ENCODE measurements at regions not wholly inside any gene's neighbourhood (a gene's known extent, or its start where the extent isn't known, plus 50 kb on each side); places are given as distances from the start of the nearest gene placed in this dataset.

GRCh38 chr2:16566701-16567100 is 98.9 kb downstream of the CYRIA start:
- DNase-seq (ENCODE audit: insufficient read length, low spot score) (no peak), FAIRE-seq (no peak)

GRCh38 chr2:16565481-16565880 is 100.2 kb downstream of the CYRIA start:
- DNase-seq (ENCODE audit: insufficient read length, low spot score) (no peak), FAIRE-seq (no peak)

- FAIRE-seq (no peak), DNase-seq (ENCODE audit: insufficient read length, low spot score) (no peak)
Observed at GRCh38 chr2:16561676-16562075, 104.0 kb downstream of the CYRIA start.

GRCh38 chr2:16561251-16561650 is 104.4 kb downstream of the CYRIA start:
- DNase-seq (ENCODE audit: insufficient read length, low spot score) (no peak), FAIRE-seq (no peak)

GRCh38 chr2:16559278-16560067 is 106.2 kb downstream of the CYRIA start:
- FAIRE-seq: no peak
- DNase-seq (ENCODE audit: insufficient read length, low spot score): no peak

- DNase-seq (ENCODE audit: insufficient read length, low spot score) (no peak), FAIRE-seq (no peak)
Observed at GRCh38 chr2:16554060-16554583, 111.5 kb downstream of the CYRIA start.

GRCh38 chr2:16553226-16553625 is 112.4 kb downstream of the CYRIA start:
- DNase-seq (ENCODE audit: insufficient read length, low spot score): no peak
- FAIRE-seq: no peak

- no peak for FAIRE-seq
- no peak for DNase-seq (ENCODE audit: insufficient read length, low spot score)
Observed at GRCh38 chr2:16552202-16552601, 113.4 kb downstream of the CYRIA start.

GRCh38 chr2:16548036-16548435 is 117.6 kb downstream of the CYRIA start:
- DNase-seq (ENCODE audit: insufficient read length, low spot score) (no peak), FAIRE-seq (no peak)

- DNase-seq (ENCODE audit: insufficient read length, low spot score): no peak
- FAIRE-seq: no peak
Observed at GRCh38 chr2:16546128-16546754, 119.4 kb downstream of the CYRIA start.

- FAIRE-seq: no peak
- DNase-seq (ENCODE audit: insufficient read length, low spot score): no peak
Observed at GRCh38 chr2:16538707-16539106, 126.9 kb downstream of the CYRIA start.

- FAIRE-seq (no peak), DNase-seq (ENCODE audit: insufficient read length, low spot score) (no peak)
Observed at GRCh38 chr2:16537347-16537746, 128.3 kb downstream of the CYRIA start.

- FAIRE-seq (no peak), DNase-seq (ENCODE audit: insufficient read length, low spot score) (no peak)
Observed at GRCh38 chr2:16526193-16526592, 139.4 kb downstream of the CYRIA start.

- FAIRE-seq (no peak), DNase-seq (ENCODE audit: insufficient read length, low spot score) (no peak)
Observed at GRCh38 chr2:16525265-16525887, 140.3 kb downstream of the CYRIA start.

- no peak for DNase-seq (ENCODE audit: insufficient read length, low spot score)
Observed at GRCh38 chr2:16523711-16524110, 141.9 kb downstream of the CYRIA start.

GRCh38 chr2:16522031-16522831 is 143.4 kb downstream of the CYRIA start:
- FAIRE-seq: no peak
- no peak for DNase-seq (ENCODE audit: insufficient read length, low spot score)

More at GRCh38 chr2:16523711-16524110, 141.9 kb downstream of the CYRIA start:
- FAIRE-seq: no peak

GRCh38 chr2:16520891-16521290 is 144.7 kb downstream of the CYRIA start:
- no peak for FAIRE-seq
- no peak for DNase-seq (ENCODE audit: insufficient read length, low spot score)

GRCh38 chr2:16515696-16516095 is 149.9 kb downstream of the CYRIA start:
- DNase-seq (ENCODE audit: insufficient read length, low spot score) (no peak), FAIRE-seq (no peak)

- no peak for DNase-seq (ENCODE audit: insufficient read length, low spot score)
- FAIRE-seq: no peak
Observed at GRCh38 chr2:16513626-16514025, 152.0 kb downstream of the CYRIA start.

- no peak for FAIRE-seq
Observed at GRCh38 chr2:16511041-16511440, 154.6 kb downstream of the CYRIA start.

GRCh38 chr2:16509042-16509441 is 156.6 kb downstream of the CYRIA start:
- FAIRE-seq (no peak), DNase-seq (ENCODE audit: insufficient read length, low spot score) (no peak)

More at GRCh38 chr2:16511041-16511440, 154.6 kb downstream of the CYRIA start:
- DNase-seq (ENCODE audit: insufficient read length, low spot score): no peak

Measured in HTR-8/SVneo (cell line).